C4-2B (cell line): ENCODE measurements at regions not wholly inside any gene's neighbourhood (a gene's known extent, or its start where the extent isn't known, plus 50 kb on each side); places are given as distances from the start of the nearest gene placed in this dataset.

ENCODE experiments used
- CTCF ChIP-seq: fragments of 450-650 bp; conservative IDR thresholded peaks from 2 replicates; pipeline ENCODE4 v1.5.1; 2017; ENCODE audit warnings: mild to moderate bottlenecking
- ZFX ChIP-seq: fragments of 450-650 bp; IDR thresholded peaks from 2 replicates; pipeline ENCODE4 v1.6.1; 2017

GRCh38 chr13:67662997-67663396 lies 432.9 kb upstream of the PCDH9 start:
- TF ChIP-seq CTCF = no peak
- TF ChIP-seq ZFX = no peak
